Mucosa of rectum (tissue), 2 donors: ENCODE measurements at regions not wholly inside any gene's neighbourhood (a gene's known extent, or its start where the extent isn't known, plus 50 kb on each side); places are given as distances from the start of the nearest gene placed in this dataset.
"Not testable (repeated sequence)": the region's sequence is repeated elsewhere in the genome, so short reads cannot be mapped to it uniquely, and the experiment has no call there.

Experiments used
- H3K27ac ChIP-seq, 2 donors: one replicate each; pipeline ENCODE4 v1.7.0; 2013; ENCODE audit warnings: inconsistent platforms in 2 of 2, low read depth in 2 of 2, low read length in 2 of 2
- H3K27me3 ChIP-seq, 2 donors: one replicate each; pipeline ENCODE4 v1.7.0; 2013; ENCODE audit warnings: low read length in 2 of 2; ENCODE audit not compliant: control insufficient read depth in 2 of 2, insufficient read depth in 2 of 2
- H3K36me3 ChIP-seq, 2 donors: one replicate each; pipeline ENCODE4 v1.7.0; 2013; ENCODE audit warnings: low read length in 2 of 2; ENCODE audit not compliant: control insufficient read depth in 2 of 2, insufficient read depth in 2 of 2
- H3K4me1 ChIP-seq, 2 donors: one replicate each; pipeline ENCODE4 v1.7.0; 2013; ENCODE audit warnings: low read length in 2 of 2, mild to moderate bottlenecking in 1 of 2; ENCODE audit not compliant: control insufficient read depth in 2 of 2, insufficient read depth in 2 of 2
- H3K4me3 ChIP-seq, 2 donors: one replicate each; pipeline ENCODE4 v1.7.0; 2013; ENCODE audit warnings: low read length in 2 of 2
- H3K9ac ChIP-seq, 2 donors: one replicate each; pipeline ENCODE4 v1.7.0; 2013; ENCODE audit warnings: low read length in 2 of 2, low read depth in 1 of 2, mild to moderate bottlenecking in 1 of 2
- H3K9me3 ChIP-seq, 2 donors: one replicate each; pipeline ENCODE4 v1.7.0; 2013; ENCODE audit warnings: low read length in 2 of 2; ENCODE audit not compliant: control insufficient read depth in 2 of 2
- donor health status: healthy.
- donor health status: Normal muscosa, but diverticular disease.

DNA sequence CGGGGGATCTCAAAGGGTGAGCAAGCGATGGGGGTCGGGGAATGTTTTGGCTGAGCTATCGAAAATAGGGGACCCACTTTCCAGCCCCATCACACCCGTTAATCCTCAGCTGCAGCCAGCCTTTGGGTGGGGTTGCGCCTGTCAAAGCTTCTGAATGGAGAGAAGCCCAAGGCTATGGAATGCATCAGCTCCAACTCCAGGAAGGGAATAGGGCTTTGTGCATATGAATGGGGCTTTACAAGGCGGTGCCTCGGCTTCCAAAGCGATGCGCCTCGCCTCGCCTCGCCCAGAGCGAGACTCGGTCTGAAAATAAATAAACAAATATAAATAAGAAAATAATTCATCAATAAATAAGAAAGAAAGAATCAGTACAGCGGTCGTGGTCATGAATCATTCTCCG is 751.4 kb upstream of the DEFB115 start:
- Histone ChIP-seq H3K9ac (no peak overlapping the region), H3K9me3 (peaks cover 0 to 3% of the 10 kb centered on the region in 2 donors)

DNA sequence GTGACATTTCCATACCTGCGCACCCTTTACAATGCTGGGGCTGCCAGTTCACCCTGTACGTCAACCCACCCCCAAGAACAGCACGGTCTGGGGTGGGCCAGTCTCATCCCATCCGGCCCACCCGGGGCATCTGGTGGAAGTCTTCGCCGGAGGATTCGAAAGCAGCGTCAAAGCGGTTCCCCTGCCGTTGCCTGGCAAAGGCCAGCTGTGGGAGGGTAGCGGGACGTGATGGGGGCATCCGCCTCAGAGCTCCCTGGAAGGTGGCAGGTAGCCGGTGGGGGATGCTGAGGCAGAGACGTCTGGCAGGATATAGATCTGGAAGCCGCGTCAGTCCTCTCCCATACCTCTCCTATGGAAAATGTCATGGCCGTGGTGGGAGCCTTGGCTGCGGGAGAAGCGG is 749.1 kb upstream of the DEFB115 start:
- H3K9ac ChIP-seq, H3K27me3 ChIP-seq, H3K4me3 ChIP-seq, H3K4me1 ChIP-seq, H3K36me3 ChIP-seq, H3K9me3 ChIP-seq, H3K27ac ChIP-seq: not testable (repeated sequence)

More for the DNA sequence above, 751.4 kb upstream of the DEFB115 start:
- no peak overlapping the region for H3K27ac ChIP-seq
- no peaks in the 10 kb centered on the region for H3K4me1 ChIP-seq
- H3K27me3 ChIP-seq, result no peaks in the 10 kb centered on the region
- no peaks in the 10 kb centered on the region for H3K36me3 ChIP-seq
- no peak overlapping the region for H3K4me3 ChIP-seq

DNA sequence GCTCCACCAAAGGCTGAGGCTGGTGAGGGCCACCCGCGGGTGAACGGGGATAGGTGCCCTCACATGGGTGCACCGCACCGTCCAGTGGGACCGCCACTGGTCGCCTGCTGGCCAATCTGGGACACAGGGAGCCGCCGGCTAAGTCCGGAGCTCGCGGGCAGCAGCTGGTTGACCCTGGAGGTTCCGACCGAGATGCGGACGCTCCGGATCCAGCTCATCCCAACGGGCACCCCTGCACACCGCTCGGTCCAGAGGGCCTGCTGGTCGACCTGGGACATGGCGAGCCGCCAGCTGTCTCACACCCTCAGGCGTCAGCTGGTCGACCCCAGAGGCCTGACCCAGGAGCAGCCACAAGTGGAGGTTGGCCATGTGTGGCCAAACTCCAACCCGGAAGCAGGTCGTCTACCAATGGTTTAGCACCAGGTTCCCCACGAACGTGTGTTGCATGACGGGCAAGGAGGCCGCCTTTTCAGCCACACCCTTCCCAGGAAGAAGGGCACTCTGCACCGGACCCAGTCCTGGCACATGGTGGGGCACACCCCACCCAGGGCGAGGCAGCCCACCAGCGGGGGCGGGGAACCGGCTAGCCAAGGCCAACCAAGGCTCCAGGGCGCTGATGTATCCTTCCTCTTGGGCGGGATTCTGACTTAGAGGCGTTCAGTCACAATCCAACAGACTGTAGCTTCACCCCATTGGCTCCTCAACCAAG is 746.0 kb upstream of the DEFB115 start:
- Histone ChIP-seq H3K4me1 (no peaks in the 10 kb centered on the region), H3K36me3 (no peaks in the 10 kb centered on the region), H3K9ac (no peak overlapping the region), H3K9me3 (peaks cover 4 to 5% of the 10 kb centered on the region in 2 donors), H3K27me3 (no peaks in the 10 kb centered on the region), H3K27ac (no peak overlapping the region), H3K4me3 (no peak overlapping the region)

DNA sequence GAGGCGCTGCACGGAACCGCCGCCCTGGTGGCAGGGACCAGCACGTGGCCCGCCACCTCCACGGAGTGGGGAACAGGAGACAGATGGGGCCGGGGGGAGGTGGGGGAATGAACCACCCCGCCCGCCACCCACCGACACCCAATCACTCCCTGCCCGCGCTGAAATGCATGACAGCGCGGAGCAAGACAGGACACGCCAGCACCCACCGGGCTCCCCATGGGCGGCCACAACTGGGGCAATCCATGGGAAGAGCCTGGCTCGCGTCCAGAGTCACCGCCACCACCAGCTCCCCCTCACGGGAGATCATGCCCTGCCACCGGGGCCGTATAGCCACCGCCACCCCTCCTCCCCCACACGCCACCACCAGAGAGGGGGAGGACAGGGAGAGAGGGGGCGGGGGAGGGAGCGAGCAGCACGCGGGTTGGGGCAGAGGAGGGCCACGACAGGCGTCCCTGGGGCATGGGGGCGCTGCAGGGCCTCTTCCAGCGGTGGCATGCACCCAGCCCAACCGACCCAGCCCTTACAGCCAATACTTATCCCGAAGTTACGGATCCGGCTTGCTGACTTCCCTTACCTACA is 744.3 kb upstream of the DEFB115 start:
- Histone ChIP-seq H3K27me3 (no peaks in the 10 kb centered on the region), H3K27ac (no peak overlapping the region), H3K9ac (no peak overlapping the region), H3K4me1 (no peaks in the 10 kb centered on the region), H3K36me3 (no peaks in the 10 kb centered on the region), H3K9me3 (peaks cover 4 to 5% of the 10 kb centered on the region in 2 donors), H3K4me3 (no peak overlapping the region)

GRCh38 chr20:30515915-30516314 is 741.5 kb upstream of the DEFB115 start:
- not testable (repeated sequence) for H3K9me3 ChIP-seq, H3K27me3 ChIP-seq, H3K4me3 ChIP-seq, H3K27ac ChIP-seq, H3K4me1 ChIP-seq, H3K9ac ChIP-seq, H3K36me3 ChIP-seq

GRCh38 chr20:30518906-30519305 is 738.6 kb upstream of the DEFB115 start:
- H3K4me3 ChIP-seq, H3K4me1 ChIP-seq, H3K27me3 ChIP-seq, H3K27ac ChIP-seq, H3K9ac ChIP-seq, H3K9me3 ChIP-seq, H3K36me3 ChIP-seq: not testable (repeated sequence)

DNA sequence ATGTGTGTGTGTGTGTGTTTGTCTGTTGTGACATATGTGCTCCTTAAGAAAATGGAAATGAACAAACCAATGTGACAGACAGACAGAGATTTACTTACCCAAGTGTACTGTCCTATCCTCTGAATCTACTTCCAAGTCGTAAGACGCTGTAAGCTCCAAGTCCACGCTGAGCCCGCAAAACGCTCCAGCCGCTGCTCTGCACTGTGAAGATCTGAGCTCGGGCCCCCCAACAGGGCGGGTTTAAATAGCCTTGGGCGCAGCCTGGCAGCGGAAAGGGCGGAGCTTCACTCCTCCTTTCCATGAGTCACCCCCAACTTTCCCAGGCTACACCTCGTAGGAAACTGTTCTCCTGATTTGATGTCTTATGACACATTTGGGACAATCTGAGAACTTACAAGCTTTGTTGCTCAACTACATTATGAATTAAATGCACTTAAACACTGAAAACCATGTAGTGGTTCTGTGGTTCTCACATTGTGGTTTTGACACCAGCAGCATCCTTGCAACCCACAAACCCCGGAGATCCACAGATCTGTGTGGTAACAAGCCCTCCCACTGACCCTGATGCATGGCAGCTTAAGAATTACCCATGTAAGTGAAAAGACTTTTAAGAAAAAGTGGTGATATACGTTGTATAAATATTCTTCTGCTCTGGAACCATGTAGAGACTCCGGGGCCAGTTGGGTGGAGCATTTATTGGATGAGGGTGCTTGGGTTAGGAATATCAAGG is 735.6 kb upstream of the DEFB115 start:
- not testable (repeated sequence) for H3K9ac ChIP-seq, H3K36me3 ChIP-seq, H3K27me3 ChIP-seq, H3K27ac ChIP-seq, H3K9me3 ChIP-seq, H3K4me3 ChIP-seq, H3K4me1 ChIP-seq

GRCh38 chr20:30524155-30524554 is 733.3 kb upstream of the DEFB115 start:
- H3K27me3 ChIP-seq, H3K4me3 ChIP-seq, H3K9ac ChIP-seq, H3K27ac ChIP-seq, H3K9me3 ChIP-seq, H3K4me1 ChIP-seq, H3K36me3 ChIP-seq: not testable (repeated sequence)

- not testable (repeated sequence) for H3K36me3 ChIP-seq, H3K9me3 ChIP-seq, H3K27ac ChIP-seq, H3K27me3 ChIP-seq, H3K4me1 ChIP-seq, H3K4me3 ChIP-seq, H3K9ac ChIP-seq
Observed at GRCh38 chr20:30524761-30525160, 732.7 kb upstream of the DEFB115 start.

DNA sequence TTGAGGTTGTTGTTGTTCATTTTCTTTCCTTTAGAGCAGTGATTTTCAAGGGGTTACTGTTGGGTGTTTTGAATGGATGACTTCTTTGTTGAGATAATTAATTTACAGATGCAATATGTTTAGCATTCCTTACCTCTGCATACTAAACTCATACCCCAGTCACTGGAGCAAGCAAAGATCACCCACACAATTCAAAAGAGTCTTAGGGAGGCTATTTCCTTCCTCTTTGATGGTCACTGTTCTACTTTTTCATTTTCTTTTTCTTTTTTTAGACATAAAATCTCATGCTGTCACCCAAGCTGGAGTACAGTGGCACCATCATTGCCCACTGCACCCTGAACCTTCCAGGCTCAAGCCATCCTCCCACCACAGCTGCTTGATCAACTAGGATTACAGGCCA is 723.8 kb upstream of the DEFB115 start:
- not testable (repeated sequence) for H3K9ac ChIP-seq, H3K36me3 ChIP-seq, H3K9me3 ChIP-seq, H3K27me3 ChIP-seq, H3K4me1 ChIP-seq, H3K4me3 ChIP-seq, H3K27ac ChIP-seq
